Activated B cell treated with CpG ODN at 0.5 μM for 24 hours (primary cell): ENCODE measurements at regions not wholly inside any gene's neighbourhood (a gene's known extent, or its start where the extent isn't known, plus 50 kb on each side); places are given as distances from the start of the nearest gene placed in this dataset.

Experiments used
- ATAC-seq: fragments of 200-7000 bp; cut with Tn5 transposase; one replicate; pipeline ENCODE4 v1.10.0; 2021; ENCODE audit warnings: low read depth, mild to moderate bottlenecking, moderate library complexity
- CTCF ChIA-PET: fragments of 350-600 bp; sonication (Branson Sonifier 250); formaldehyde crosslinking; loops from one replicate; lab custom pipeline; 2021; ENCODE audit warnings: antibody characterized with exemption; lab: Charles Lee
- POLR2A ChIA-PET: fragments of 350-600 bp; sonication (Branson Sonifier 250); formaldehyde crosslinking; loops from one replicate; lab custom pipeline; 2021; ENCODE audit warnings: antibody characterized with exemption; lab: Charles Lee
- DNase-seq: peaks from one replicate; pipeline ENCODE4 v3.0.0; 2022
- H3K27ac Mint-ChIP-seq: one replicate; pipeline ENCODE4 v1.8.0; 2020; ENCODE audit warnings: mixed read lengths
- H3K27me3 Mint-ChIP-seq: one replicate; pipeline ENCODE4 v1.8.0; 2021; ENCODE audit warnings: mixed read lengths
- H3K36me3 Mint-ChIP-seq: one replicate; pipeline ENCODE4 v1.8.0; 2021; ENCODE audit warnings: low read depth, mixed read lengths
- H3K4me1 Mint-ChIP-seq: one replicate; pipeline ENCODE4 v1.8.0; 2021; ENCODE audit warnings: mixed read lengths
- H3K4me3 Mint-ChIP-seq: one replicate; pipeline ENCODE4 v1.8.0; 2020; ENCODE audit warnings: mild to moderate bottlenecking, mixed read lengths
- H3K9me3 Mint-ChIP-seq: one replicate; pipeline ENCODE4 v1.8.0; 2020; ENCODE audit warnings: mixed read lengths
- CTCF ChIP-seq: fragments of 200-600 bp; IDR thresholded peaks from one replicate; pipeline ENCODE4 v1.8.0; 2022; ENCODE audit warnings: antibody characterized with exemption, mild to moderate bottlenecking
- intact Hi-C: fragments of 100-400 bp; cut with micrococcal nuclease; formaldehyde crosslinking; loops from one replicate; pipeline ENCODE4 v1.15.1; 2024

GRCh38 chr1:67991546-67991945, 58.9 kb downstream of the DIRAS3 start:
- no peak overlapping the region for H3K4me3 Mint-ChIP-seq
- H3K27ac Mint-ChIP-seq: no peak overlapping the region
- CTCF ChIA-PET: no interaction called here
- H3K4me1 Mint-ChIP-seq: no peaks in the 10 kb centered on the region
- no peak for TF ChIP-seq CTCF
- POLR2A ChIA-PET: no interaction called here
- ATAC-seq (no peak), DNase-seq (no peak)
- H3K27me3 Mint-ChIP-seq: no peaks in the 10 kb centered on the region
- no peaks in the 10 kb centered on the region for H3K36me3 Mint-ChIP-seq
- peaks cover 8% of the 10 kb centered on the region for H3K9me3 Mint-ChIP-seq
- intact Hi-C loops: no loop called here

GRCh38 chr1:67988066-67988465, 62.4 kb downstream of the DIRAS3 start:
- TF ChIP-seq CTCF: no peak
- no peak overlapping the region for H3K27ac Mint-ChIP-seq
- no peaks in the 10 kb centered on the region for H3K4me1 Mint-ChIP-seq
- CTCF ChIA-PET: no interaction called here
- H3K9me3 Mint-ChIP-seq: no peaks in the 10 kb centered on the region
- H3K36me3 Mint-ChIP-seq: no peaks in the 10 kb centered on the region
- no peaks in the 10 kb centered on the region for H3K27me3 Mint-ChIP-seq
- H3K4me3 Mint-ChIP-seq: no peak overlapping the region
- POLR2A ChIA-PET: no interaction called here
- intact Hi-C loops: no loop called here
- DNase-seq (no peak), ATAC-seq (no peak)

DNA sequence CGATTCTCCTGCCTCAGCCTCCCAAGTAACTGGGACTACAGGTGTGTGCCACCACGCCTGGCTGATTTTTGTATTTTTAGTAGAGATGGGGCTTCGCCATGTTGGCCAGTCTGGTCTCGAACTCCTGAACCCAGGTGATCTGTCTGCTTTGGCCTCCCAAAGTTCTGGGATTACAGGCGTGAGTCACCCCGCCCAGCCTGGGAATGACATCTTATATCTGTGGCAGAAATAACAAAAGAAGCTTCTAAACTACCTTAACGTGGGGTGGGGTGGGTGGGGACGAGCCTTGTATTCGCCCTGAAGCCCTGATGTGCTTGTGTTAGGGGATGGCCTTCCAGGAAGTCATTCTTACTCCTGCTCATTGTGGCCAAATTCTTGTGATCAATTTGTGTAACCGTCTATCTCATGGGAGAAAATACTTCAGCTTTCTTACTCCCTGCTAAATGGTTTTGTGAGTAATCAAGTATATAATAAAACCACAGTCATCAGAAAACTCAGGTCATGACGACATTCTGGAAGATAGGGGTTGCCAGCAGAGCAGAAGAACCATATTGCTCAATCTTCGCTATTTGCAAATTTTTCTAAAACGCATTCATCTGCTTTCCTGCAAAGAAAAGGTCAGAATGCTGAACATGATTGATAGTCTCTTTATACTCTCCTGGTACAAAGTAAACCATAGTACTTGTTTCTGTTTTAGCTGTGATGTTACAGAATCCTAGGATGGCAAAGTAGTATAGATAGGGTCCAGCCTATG, 63.2 kb downstream of the DIRAS3 start:
- H3K27ac Mint-ChIP-seq: no peak overlapping the region
- POLR2A ChIA-PET: no interaction called here
- H3K4me1 Mint-ChIP-seq: no peaks in the 10 kb centered on the region
- H3K36me3 Mint-ChIP-seq: no peaks in the 10 kb centered on the region
- intact Hi-C loops: no loop called here
- no peak overlapping the region for H3K4me3 Mint-ChIP-seq
- no peaks in the 10 kb centered on the region for H3K9me3 Mint-ChIP-seq
- DNase-seq (no peak), ATAC-seq (no peak)
- H3K27me3 Mint-ChIP-seq: no peaks in the 10 kb centered on the region
- TF ChIP-seq CTCF: no peak
- CTCF ChIA-PET: no interaction called here

DNA sequence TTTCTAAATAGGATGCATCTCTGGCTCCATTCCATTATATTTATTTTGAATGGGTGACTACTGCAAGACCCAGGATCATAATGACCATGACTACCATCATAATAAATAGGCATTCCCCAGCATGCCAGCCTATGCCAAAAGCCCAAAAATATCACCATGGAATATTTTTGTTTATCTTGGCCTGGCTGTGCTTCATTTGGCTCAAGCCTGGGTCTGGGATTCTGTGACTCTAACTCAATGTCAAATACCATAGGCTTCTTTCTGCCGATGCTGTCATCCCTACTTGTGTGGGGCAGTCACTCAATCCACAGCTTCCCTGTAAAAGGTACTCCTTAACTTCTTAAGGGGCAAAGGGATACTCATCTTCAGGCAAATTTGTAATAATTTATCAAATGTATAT, 66.6 kb downstream of the DIRAS3 start:
- no peak for ATAC-seq
- intact Hi-C loops: no loop called here

GRCh38 chr1:67980028-67980427, 70.4 kb downstream of the DIRAS3 start:
- ATAC-seq: no peak
- Mint-ChIP-seq H3K4me3 (no peak overlapping the region), H3K9me3 (no peaks in the 10 kb centered on the region)

More for the DNA sequence above, 66.6 kb downstream of the DIRAS3 start:
- Mint-ChIP-seq H3K36me3 (no peaks in the 10 kb centered on the region), H3K4me1 (no peaks in the 10 kb centered on the region), H3K27me3 (no peaks in the 10 kb centered on the region), H3K9me3 (no peaks in the 10 kb centered on the region), H3K4me3 (no peak overlapping the region), H3K27ac (no peak overlapping the region)
- DNase-seq: no peak
- POLR2A ChIA-PET: no interaction called here
- CTCF ChIA-PET: no interaction called here
- no peak for TF ChIP-seq CTCF

More at GRCh38 chr1:67980028-67980427, 70.4 kb downstream of the DIRAS3 start:
- Mint-ChIP-seq H3K36me3 (no peaks in the 10 kb centered on the region), H3K27ac (no peak overlapping the region), H3K4me1 (no peaks in the 10 kb centered on the region), H3K27me3 (no peaks in the 10 kb centered on the region)
- CTCF ChIA-PET: no interaction called here
- TF ChIP-seq CTCF: no peak
- no peak for DNase-seq
- intact Hi-C loops: no loop called here
- POLR2A ChIA-PET: no interaction called here
